ENCODE measurements at regions not wholly inside any gene's neighbourhood (a gene's known extent, or its start where the extent isn't known, plus 50 kb on each side); places are given as distances from the start of the nearest gene placed in this dataset.

- Histone ChIP-seq H3K4me1 (ENCODE audit: insufficient read depth, low read length) (no peaks in the 10 kb centered on the region), H4K91ac (ENCODE audit: insufficient read length, low read depth, low read length) (no peak overlapping the region), H3K79me2 (ENCODE audit: insufficient read depth, low read length) (no peaks in the 10 kb centered on the region), H2AFZ (ENCODE audit: low read length) (no peak overlapping the region), H4K20me1 (ENCODE audit: control insufficient read depth, insufficient read depth, insufficient read length) (no peaks in the 10 kb centered on the region), H2BK120ac (ENCODE audit: low read depth, low read length, poor library complexity, severe bottlenecking) (no peak overlapping the region), H3K79me1 (ENCODE audit: insufficient read depth, low read depth, low read length, poor library complexity, severe bottlenecking) (no peaks in the 10 kb centered on the region), H3K14ac (ENCODE audit: insufficient read depth, low read length) (no peak overlapping the region), H2BK5ac (ENCODE audit: insufficient read length, low read length) (no peak overlapping the region), H3K27me3 (ENCODE audit: insufficient read depth, low read length) (no peaks in the 10 kb centered on the region), H3K4me2 (ENCODE audit: insufficient read depth, insufficient read length, low read length) (no peak overlapping the region), H3K18ac (ENCODE audit: insufficient read length, low read depth, low read length) (no peak overlapping the region), H2AK5ac (ENCODE audit: insufficient read length, low read length) (no peak overlapping the region), H2BK20ac (ENCODE audit: low read depth, low read length, poor library complexity, severe bottlenecking) (no peak overlapping the region), H3K4ac (ENCODE audit: low read depth, low read length) (no peak overlapping the region), H3K27ac (ENCODE audit: insufficient read length, low read depth, low read length) (no peak overlapping the region), H4K8ac (replicated peaks; ENCODE audit: insufficient read length, low read depth, low read length) (no peak overlapping the region), H3K23ac (ENCODE audit: insufficient read length, low read depth, low read length) (no peak overlapping the region), H3K56ac (ENCODE audit: insufficient read length, low read depth, low read length) (no peak overlapping the region), H3K23me2 (ENCODE audit: insufficient read length, low read depth, low read length, poor library complexity, severe bottlenecking) (no peaks in the 10 kb centered on the region), H2BK15ac (ENCODE audit: low read depth, low read length) (no peak overlapping the region), H3T11ph (ENCODE audit: low read length) (no peak overlapping the region), H3K9me3 (ENCODE audit: control insufficient read depth, low read depth, low read length) (no peaks in the 10 kb centered on the region), H2BK12ac (ENCODE audit: insufficient read length, low read depth, low read length) (no peak overlapping the region), H3K9ac (ENCODE audit: extremely low read depth, insufficient read length, low read length) (no peak overlapping the region), H4K5ac (ENCODE audit: insufficient read length, low read depth, low read length) (no peak overlapping the region)
- Mint-ChIP-seq H3K9me3 (peaks cover 0 to 3% of the 10 kb centered on the region in 2 experiments; a peak in 1 of 5 replicates), H3K4me1 (peaks cover 0 to 7% of the 10 kb centered on the region in 2 experiments; a peak in 2 of 4 replicates), H3K27me3 (ENCODE audit: low read depth) (no peaks in the 10 kb centered on the region), H3K36me3 (ENCODE audit: insufficient read depth in 1 of 3, low read depth in 3 of 3) (no peaks in the 10 kb centered on the region), H3K27ac (no peak overlapping the region), H3K4me3 (no peak overlapping the region)
- WGBS (ENCODE audit: extremely low coverage, insufficient read length, low lambda C conversion rate): no CpG with 5 or more reads among the region's 5 CpGs
- DNase-seq: no peak
- TF ChIP-seq CTCF (conservative IDR thresholded peaks at IDR 0.05): no peak
Measured at GRCh38 chr21:15191342-15191741, 126.5 kb upstream of the NRIP1 start.
